IMR-90 (cell line): ENCODE measurements at regions not wholly inside any gene's neighbourhood (a gene's known extent, or its start where the extent isn't known, plus 50 kb on each side); places are given as distances from the start of the nearest gene placed in this dataset.

Source experiments
- ATAC-seq: fragments of 200-7000 bp; cut with Tn5 transposase; 2 replicates; pipeline ENCODE4 v1.9.1; 2020; ENCODE audit warnings: low read depth, mild to moderate bottlenecking, moderate library complexity
- BruUV-seq: library from RNA; stranded (reverse); fragments of 400-500 nt; replicated peaks from 2 replicates; lab custom pipeline; 2021; lab: Mats Ljungman, UMichigan
- CTCF ChIA-PET: fragments of 300-600 bp; formaldehyde crosslinking; extraction: SDS; loops from one replicate; lab custom pipeline; 2021; ENCODE audit warnings: antibody characterized with exemption; lab: Yijun Ruan, JAX
- POLR2A ChIA-PET: fragments of 300-600 bp; sonication (Branson Sonifier 250); formaldehyde crosslinking; loops from one replicate; lab custom pipeline; 2022; ENCODE audit warnings: antibody characterized with exemption; ENCODE audit not compliant: unreplicated experiment; lab: Charles Lee
- DNase-seq: peaks from one replicate; pipeline ENCODE4 v3.0.0; 2013
- H2AFZ ChIP-seq: replicated peaks from 2 replicates; pipeline ENCODE3; 2013; ENCODE audit warnings: low read length, mild to moderate bottlenecking; ENCODE audit not compliant: poor library complexity
- H2AK5ac ChIP-seq: 2 replicates; pipeline ENCODE4 v1.6.1; 2013; ENCODE audit warnings: low read depth, low read length, inconsistent platforms
- H2AK9ac ChIP-seq: replicated peaks from 2 replicates; pipeline ENCODE3; 2013; ENCODE audit warnings: mild to moderate bottlenecking, low read depth, low read length, moderate library complexity; ENCODE audit not compliant: poor library complexity
- H2BK120ac ChIP-seq: 2 replicates; pipeline ENCODE4 v1.6.1; 2013; ENCODE audit warnings: low read depth, low read length, inconsistent platforms
- H2BK15ac ChIP-seq: 3 replicates; pipeline ENCODE4 v1.6.1; 2013; ENCODE audit warnings: low read depth, low read length, inconsistent platforms
- H2BK20ac ChIP-seq: 2 replicates; pipeline ENCODE4 v1.6.1; 2013; ENCODE audit warnings: low read depth, mild to moderate bottlenecking, inconsistent platforms, low read length, moderate library complexity
- H2BK5ac ChIP-seq: 2 replicates; pipeline ENCODE4 v1.6.1; 2013; ENCODE audit warnings: mild to moderate bottlenecking, low read depth, low read length, inconsistent platforms; ENCODE audit not compliant: poor library complexity, severe bottlenecking
- H3K14ac ChIP-seq: replicated peaks from 2 replicates; pipeline ENCODE4 v1.6.1; 2013; ENCODE audit warnings: low read depth, low read length, inconsistent platforms
- H3K18ac ChIP-seq: 2 replicates; pipeline ENCODE4 v1.6.1; 2013; ENCODE audit warnings: low read depth, low read length, control low read depth
- H3K23ac ChIP-seq: 2 replicates; pipeline ENCODE4 v1.6.1; 2013; ENCODE audit warnings: low read depth, low read length, inconsistent platforms
- H3K27ac ChIP-seq: 2 replicates; pipeline ENCODE4 v1.5.1; 2013; ENCODE audit warnings: mild to moderate bottlenecking, control low read depth, low read length; ENCODE audit not compliant: insufficient read depth
- H3K27me3 ChIP-seq: 2 replicates; pipeline ENCODE4 v1.6.1; 2013; ENCODE audit warnings: low read length; ENCODE audit not compliant: control insufficient read depth, insufficient read depth
- H3K36me3 ChIP-seq: 2 replicates; pipeline ENCODE4 v1.6.1; 2013; ENCODE audit warnings: low read length, mixed read lengths; ENCODE audit not compliant: control insufficient read depth, insufficient read depth
- H3K4ac ChIP-seq: 2 replicates; pipeline ENCODE4 v1.6.1; 2013; ENCODE audit warnings: low read depth, low read length, inconsistent platforms
- H3K4me1 ChIP-seq: 2 replicates; pipeline ENCODE4 v1.6.1; 2013; ENCODE audit warnings: low read length, mixed read lengths; ENCODE audit not compliant: control insufficient read depth, insufficient read depth
- H3K4me2 ChIP-seq: 2 replicates; pipeline ENCODE4 v1.6.1; 2013; ENCODE audit warnings: low read depth, mild to moderate bottlenecking, control low read depth, low read length, moderate library complexity
- H3K4me3 ChIP-seq: 2 replicates; pipeline ENCODE4 v1.5.1; 2013; ENCODE audit warnings: low read depth, mild to moderate bottlenecking, control low read depth, low read length, moderate library complexity; ENCODE audit not compliant: insufficient read depth
- H3K56ac ChIP-seq: 2 replicates; pipeline ENCODE4 v1.6.1; 2013; ENCODE audit warnings: low read length, inconsistent platforms; ENCODE audit not compliant: insufficient read depth; ENCODE audit errors: extremely low read depth
- H3K79me1 ChIP-seq, 2 experiments: 2 replicates each; pipeline ENCODE4 v1.6.1; 2013; ENCODE audit warnings: low read length in 2 of 2, inconsistent platforms in 1 of 2, low read depth in 1 of 2
- H3K9ac ChIP-seq: 2 replicates; pipeline ENCODE4 v1.6.1; 2013; ENCODE audit warnings: low read depth, low read length, control low read depth
- H3K9me1 ChIP-seq: 2 replicates; pipeline ENCODE4 v1.6.1; 2013; ENCODE audit warnings: low read length, inconsistent platforms; ENCODE audit not compliant: insufficient read depth
- H3K9me3 ChIP-seq: 2 replicates; pipeline ENCODE4 v1.6.1; 2013; ENCODE audit warnings: low read length; ENCODE audit not compliant: control insufficient read depth, insufficient read depth
- H4K20me1 ChIP-seq: 2 replicates; pipeline ENCODE4 v1.6.1; 2013; ENCODE audit warnings: low read length, inconsistent platforms; ENCODE audit not compliant: insufficient read depth
- H4K5ac ChIP-seq: 2 replicates; pipeline ENCODE4 v1.6.1; 2013; ENCODE audit warnings: mild to moderate bottlenecking, low read depth, low read length, control low read depth
- H4K8ac ChIP-seq, 2 experiments: 2 replicates each; pipeline ENCODE4 v1.6.1; 2013; ENCODE audit warnings: low read depth in 2 of 2, low read length in 2 of 2, control low read depth in 1 of 2, inconsistent platforms in 1 of 2
- H4K91ac ChIP-seq: 2 replicates; pipeline ENCODE4 v1.6.1; 2013; ENCODE audit warnings: low read depth, low read length, inconsistent platforms; ENCODE audit not compliant: insufficient read depth
- BHLHE40 ChIP-seq: fragments of 150-350 bp; IDR thresholded peaks from 2 replicates; pipeline ENCODE4 v1.6.1; 2016; ENCODE audit warnings: mild to moderate bottlenecking, low read depth, low read length
- CEBPB ChIP-seq: IDR thresholded peaks from 2 replicates; pipeline ENCODE4 v1.6.1; 2012; ENCODE audit warnings: low read depth, low read length, improper control_type of control experiment
- CHD1 ChIP-seq: IDR thresholded peaks from 2 replicates; pipeline ENCODE4 v1.6.1; 2012; ENCODE audit warnings: low read depth, low read length, improper control_type of control experiment
- CTCF ChIP-seq: conservative IDR thresholded peaks from 2 replicates; pipeline ENCODE4 v1.5.1; 2012; ENCODE audit warnings: mild to moderate bottlenecking, low read depth, low read length, improper control_type of control experiment
- ELK1 ChIP-seq: fragments of 150-350 bp; IDR thresholded peaks from 2 replicates; pipeline ENCODE4 v1.6.1; 2016; ENCODE audit warnings: low read depth, mild to moderate bottlenecking, low read length, moderate library complexity, borderline replicate concordance
- FOS ChIP-seq: fragments of 150-350 bp; IDR thresholded peaks from 2 replicates; pipeline ENCODE4 v1.6.1; 2016; ENCODE audit warnings: low read depth, low read length
- MAZ ChIP-seq: IDR thresholded peaks from 2 replicates; pipeline ENCODE4 v1.6.1; 2012; ENCODE audit warnings: low read depth, mild to moderate bottlenecking, low read length, improper control_type of control experiment, moderate library complexity, borderline replicate concordance
- POLR2A ChIP-seq: IDR thresholded peaks from 2 replicates; pipeline ENCODE4 v1.6.1; 2012; ENCODE audit warnings: mild to moderate bottlenecking, low read depth, low read length
- RCOR1 ChIP-seq: IDR thresholded peaks from 2 replicates; pipeline ENCODE4 v1.6.1; 2012; ENCODE audit warnings: mild to moderate bottlenecking, low read length, improper control_type of control experiment; ENCODE audit not compliant: insufficient replicate concordance
- WGBS, 2 experiments: methylation state at CpG; one replicate each; pipeline versions ENCODE4 v1.1.5 to v1.1.7; 2013; ENCODE audit warnings: missing lambda C conversion rate in 2 of 2; ENCODE audit not compliant: insufficient read length in 1 of 2; ENCODE audit errors: extremely low coverage in 2 of 2; 5-methylcytosine and 5-hydroxymethylcytosine counted together
- dilution Hi-C: fragments of 300-500 bp; cut with HindIII; formaldehyde crosslinking; loops from one replicate; pipeline ENCODE4 v1.14.3; 2018; ENCODE audit warnings: low sequenced_read_pairs; ENCODE audit not compliant: unreplicated experiment
- in situ Hi-C: fragments of 300-500 bp; cut with MboI; formaldehyde crosslinking; loops from 3 replicates; pipeline ENCODE4 v1.14.3; 2019; ENCODE audit warnings: low sequenced_read_pairs, inconsistent platforms, mixed read lengths
- intact Hi-C: fragments of 100-400 bp; cut with micrococcal nuclease; formaldehyde crosslinking; loops from 2 replicates; pipeline ENCODE4 v1.10.0; 2022

- H2BK5ac ChIP-seq = no peak overlapping the region
- dilution Hi-C loops = no loop called here
- H3K23ac ChIP-seq = no peak overlapping the region
- no peak overlapping the region for H2AK5ac ChIP-seq
- no peak overlapping the region for H3K56ac ChIP-seq
- no peak overlapping the region for H3K9ac ChIP-seq
- no peak for TF ChIP-seq ELK1
- no peak for TF ChIP-seq CTCF
- TF ChIP-seq CEBPB = no peak
- no peak for TF ChIP-seq CHD1
- no peak for TF ChIP-seq FOS
- TF ChIP-seq POLR2A = no peak
- no peak for TF ChIP-seq RCOR1
- TF ChIP-seq MAZ = no peak
- no peak for TF ChIP-seq BHLHE40
- no peaks in the 10 kb centered on the region for H3K79me1 ChIP-seq
- no peaks in the 10 kb centered on the region for H3K36me3 ChIP-seq
- no peak overlapping the region for H3K14ac ChIP-seq
- no peak overlapping the region for H2AK9ac ChIP-seq
- no peak overlapping the region for H2BK20ac ChIP-seq
- POLR2A ChIA-PET = no interaction called here
- intact Hi-C loops = no loop called here
- no peak overlapping the region for H2BK120ac ChIP-seq
- H4K91ac ChIP-seq = no peak overlapping the region
- H4K20me1 ChIP-seq = no peaks in the 10 kb centered on the region
- no peak overlapping the region for H3K18ac ChIP-seq
- no peak overlapping the region for H3K4ac ChIP-seq
- no peak overlapping the region for H2AFZ ChIP-seq
- H3K27ac ChIP-seq = no peak overlapping the region
- no peaks in the 10 kb centered on the region for H3K9me1 ChIP-seq
- no TSS peak for BruUV-seq
- no peak overlapping the region for H4K5ac ChIP-seq
- H4K8ac ChIP-seq = no peak overlapping the region
- no peak overlapping the region for H3K4me3 ChIP-seq
- H3K4me1 ChIP-seq = no peaks in the 10 kb centered on the region
- no peak overlapping the region for H3K4me2 ChIP-seq
- H3K9me3 ChIP-seq = peaks cover 9% of the 10 kb centered on the region
- H3K27me3 ChIP-seq = no peaks in the 10 kb centered on the region
- H2BK15ac ChIP-seq = no peak overlapping the region
- ATAC-seq = no peak
- in situ Hi-C loops = no loop called here
- DNase-seq = no peak
- WGBS, 2 experiments = 80% methylated on average over 2 of the region's 6 CpGs; no CpG with 5 or more reads in 1 of the 2 experiments
- CTCF ChIA-PET = no interaction called here
Measured at GRCh38 chr10:127827354-127828140, 65.2 kb downstream of the CLRN3 start.
